Inferior parietal cortex (tissue), 1 donor: ENCODE measurements at regions not wholly inside any gene's neighbourhood (a gene's known extent, or its start where the extent isn't known, plus 50 kb on each side); places are given as distances from the start of the nearest gene placed in this dataset.

Experiments
- DNase-seq: peaks from one replicate; pipeline ENCODE4 v3.0.0-alpha.2; 2016; ENCODE audit errors: extremely low spot score

DNA sequence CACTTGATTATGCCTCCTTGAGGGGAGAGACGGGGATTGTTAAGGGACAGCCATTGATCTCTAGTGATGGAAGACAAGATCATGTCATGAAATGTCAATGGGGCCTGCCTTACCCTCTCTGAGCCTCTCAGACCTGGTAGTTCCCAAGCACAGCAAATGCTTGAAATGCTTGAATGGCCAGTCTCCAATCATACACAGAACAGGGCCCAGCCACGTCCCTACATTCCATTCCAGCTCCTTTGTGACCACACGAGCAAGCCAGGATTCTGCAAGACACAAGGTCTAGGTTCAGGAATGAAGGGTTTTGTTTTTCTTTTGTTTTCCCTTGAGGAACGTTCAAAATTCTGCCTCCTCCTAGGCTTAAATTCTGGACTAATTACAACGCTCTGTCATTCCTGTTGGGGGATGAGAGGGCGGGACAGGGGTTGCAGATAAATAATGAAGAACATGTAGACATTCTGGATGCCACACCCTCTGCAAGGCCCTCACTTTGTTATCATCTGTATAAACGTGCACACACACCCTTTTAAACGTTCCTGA lies 98.1 kb upstream of the YPEL5 start:
- no peak for DNase-seq

DNA sequence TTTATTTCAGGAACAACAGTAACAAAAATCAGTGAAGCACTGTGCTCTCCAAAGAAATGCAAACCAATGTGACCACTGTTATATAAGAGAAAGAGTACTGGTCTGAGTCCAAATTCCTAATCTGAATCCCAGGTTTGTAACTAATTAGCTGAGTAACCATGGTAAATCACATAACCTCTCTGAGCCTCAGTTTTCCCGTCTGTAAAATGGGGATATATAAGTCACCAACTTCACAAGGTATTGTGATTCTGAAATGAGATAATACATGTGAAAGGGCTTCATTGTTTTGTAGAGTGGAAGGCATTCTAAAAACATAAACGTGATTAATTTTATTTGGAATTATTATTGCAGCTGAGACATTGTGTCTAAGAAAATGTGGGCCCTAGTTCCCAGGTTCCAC lies 91.3 kb upstream of the YPEL5 start:
- DNase-seq, result no peak

DNA sequence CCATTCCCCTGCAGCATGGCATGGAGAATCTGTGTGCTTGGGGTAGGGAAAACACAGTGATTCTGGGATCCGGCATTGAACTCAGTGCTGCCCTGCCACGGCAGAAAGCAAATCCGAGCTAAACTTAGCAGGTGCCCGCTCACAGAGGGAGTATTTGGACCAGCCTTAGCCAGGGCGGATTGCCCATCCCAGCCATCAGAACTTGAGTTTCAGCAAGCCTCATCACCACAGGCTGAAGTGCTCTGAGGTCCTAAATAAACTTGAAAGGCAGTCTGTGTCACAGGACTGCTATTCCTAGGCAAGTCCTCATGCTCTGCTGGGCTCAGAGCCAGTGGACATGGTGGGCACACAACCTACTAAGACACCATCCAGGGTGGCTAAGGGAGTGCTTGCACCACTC lies 86.2 kb upstream of the YPEL5 start:
- no peak for DNase-seq

- no peak for DNase-seq
These were observed 78.7 kb upstream of the YPEL5 start for GRCh38 chr2:30068067-30068466.

DNA sequence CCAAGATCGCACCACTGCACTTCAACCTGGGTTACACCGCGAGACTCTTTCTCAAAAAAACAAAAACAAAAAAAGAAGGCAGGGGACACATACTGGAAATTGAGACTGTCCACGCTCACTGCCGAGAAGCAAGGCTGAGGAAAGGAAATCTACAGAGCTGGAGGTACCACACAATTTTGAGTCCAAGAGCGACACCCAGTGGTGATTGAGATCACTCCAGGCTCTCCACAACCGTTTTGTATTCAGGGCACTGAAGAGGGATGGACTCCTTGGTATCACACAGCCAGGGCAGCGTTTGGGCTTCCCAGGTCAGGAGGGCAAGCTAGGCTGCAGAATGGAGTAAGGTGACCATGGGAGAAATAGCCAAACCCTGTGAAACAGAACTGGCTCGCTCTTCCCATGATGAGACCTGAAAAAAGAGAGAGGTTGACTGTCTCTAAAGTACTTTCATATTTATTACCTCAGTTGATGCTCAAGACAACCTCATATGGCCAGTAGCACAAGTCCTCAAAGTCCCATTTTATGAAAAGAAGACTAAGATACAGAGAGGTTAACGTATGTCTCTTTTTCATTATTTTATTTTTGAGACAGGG lies 74.5 kb upstream of the YPEL5 start:
- peak; percentile 90 for DNase-seq

GRCh38 chr2:30073523-30073922 lies 73.3 kb upstream of the YPEL5 start:
- DNase-seq, result no peak

DNA sequence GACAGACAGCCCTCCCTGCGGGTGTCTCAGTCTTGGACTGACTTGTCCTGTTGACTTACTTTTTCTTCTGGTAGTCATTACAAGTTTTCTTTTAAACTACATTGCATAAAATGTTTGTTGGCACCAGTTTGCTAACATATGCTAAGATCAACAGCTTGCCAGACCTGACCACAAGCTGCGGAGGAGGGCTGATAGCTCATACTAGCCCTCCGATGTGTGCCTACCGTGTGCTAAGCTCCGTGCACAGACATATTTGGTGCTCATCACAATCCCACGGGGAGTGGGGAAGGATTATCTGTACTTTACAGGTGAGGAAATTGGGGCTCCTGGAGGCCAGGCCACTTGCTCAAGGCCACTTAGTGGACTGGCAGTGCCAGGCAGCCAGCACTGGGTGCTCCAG lies 72.8 kb upstream of the YPEL5 start:
- DNase-seq, result no peak

DNA sequence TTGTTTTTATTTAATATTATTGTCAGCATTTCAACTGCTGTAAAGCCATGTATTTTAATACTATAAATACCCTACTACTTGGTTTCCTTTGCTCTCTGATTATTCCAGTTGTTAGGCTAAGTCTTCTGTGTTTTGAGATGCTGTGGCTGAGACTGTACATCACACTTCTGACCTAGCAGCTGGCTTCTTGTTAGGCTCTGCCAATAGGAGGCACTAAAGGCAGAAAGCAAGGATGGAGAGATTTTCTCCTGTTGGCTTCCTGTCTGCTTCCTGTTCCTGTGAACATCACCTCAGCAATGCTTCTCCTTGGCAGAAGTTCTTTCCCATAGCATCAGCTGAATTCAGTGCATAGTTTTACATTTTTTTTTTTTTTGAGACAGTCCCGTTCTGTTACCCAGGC lies 68.3 kb upstream of the YPEL5 start:
- no peak for DNase-seq

- no peak for DNase-seq
These were observed 61.9 kb upstream of the YPEL5 start for GRCh38 chr2:30084915-30085314.

GRCh38 chr2:30089171-30089570 lies 57.6 kb upstream of the YPEL5 start:
- no peak for DNase-seq

GRCh38 chr2:30095402-30095801 lies 51.4 kb upstream of the YPEL5 start:
- no peak for DNase-seq

DNA sequence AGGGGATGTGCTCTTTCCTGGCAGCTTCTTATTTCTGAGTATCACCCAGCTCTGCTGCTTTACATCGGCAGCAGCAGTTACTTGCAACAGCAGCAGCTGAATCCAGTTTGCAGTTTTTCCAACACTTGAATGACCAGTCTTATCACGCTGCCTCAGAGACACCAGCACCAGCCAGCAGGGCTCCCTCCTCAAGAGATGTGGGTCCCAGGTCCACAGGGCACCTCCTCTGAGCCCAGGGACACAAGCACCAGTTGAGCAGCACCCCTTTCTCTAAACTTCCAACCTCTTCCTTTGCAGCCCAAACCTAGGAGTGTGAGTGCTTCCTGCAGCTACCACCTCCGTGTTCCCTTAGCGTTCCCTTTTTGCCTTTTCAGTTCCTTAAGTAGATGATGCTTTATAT lies 50.4 kb upstream of the YPEL5 start:
- DNase-seq, result no peak
